ENCODE measurements at regions not wholly inside any gene's neighbourhood (a gene's known extent, or its start where the extent isn't known, plus 50 kb on each side); places are given as distances from the start of the nearest gene placed in this dataset.

DNA sequence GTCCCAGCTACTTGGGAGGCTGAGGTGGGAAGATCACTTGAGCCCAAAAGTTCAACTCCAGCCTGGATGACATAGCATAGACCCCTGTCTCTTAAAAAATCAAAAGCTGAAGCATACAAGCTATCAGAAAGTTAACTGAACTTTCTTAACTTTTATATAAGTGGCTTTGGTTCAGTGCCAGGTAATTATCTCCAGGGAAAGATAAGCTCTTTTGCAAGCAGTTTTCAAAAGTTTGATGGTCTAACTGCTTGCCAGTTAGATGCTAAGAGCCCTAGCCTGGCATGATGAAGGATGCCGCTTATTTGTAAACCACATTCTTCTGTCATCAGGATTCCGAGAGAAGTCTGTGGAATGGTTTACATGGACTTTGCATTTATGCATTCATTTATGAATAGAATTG is 409.1 kb downstream of the AEBP2 start:
- Histone ChIP-seq H2AK5ac (ENCODE audit: low read depth, low read length) (no peak overlapping the region), H3K4me3 (ENCODE audit: low read length in 2 of 2) (no peak overlapping the region), H3K27ac (replicated peaks; ENCODE audit: low read length) (no peak overlapping the region), H3K4me2 (ENCODE audit: insufficient read depth, low read length, poor library complexity, severe bottlenecking) (no peak overlapping the region), H2BK5ac (ENCODE audit: low read length) (no peak overlapping the region), H3K9me3 (replicated peaks in 1 of 2; ENCODE audit: control insufficient read depth in 2 of 2, insufficient read depth in 1 of 2, low read depth in 1 of 2, low read length in 2 of 2) (peaks cover 0 to 7% of the 10 kb centered on the region in 2 donors), H3K79me1 (ENCODE audit: low read depth, low read length) (no peaks in the 10 kb centered on the region), H3K36me3 (replicated peaks in 1 of 2; ENCODE audit: control insufficient read depth in 2 of 2, insufficient read depth in 2 of 2, low read length in 2 of 2) (no peaks in the 10 kb centered on the region), H4K8ac (ENCODE audit: low read depth, low read length) (no peak overlapping the region), H2AFZ (ENCODE audit: low read length) (no peak overlapping the region), H3K14ac (ENCODE audit: low read length) (no peak overlapping the region), H3K4me1 (ENCODE audit: control insufficient read depth in 2 of 2, insufficient read depth in 1 of 2, low read depth in 1 of 2, low read length in 2 of 2) (peaks cover 0 to 12% of the 10 kb centered on the region in 2 donors), H3K27me3 (ENCODE audit: control insufficient read depth in 3 of 3, insufficient read depth in 3 of 3, low read depth in 1 of 3, low read length in 3 of 3) (no peaks in the 10 kb centered on the region), H4K91ac (ENCODE audit: low read depth, low read length, poor library complexity) (no peak overlapping the region), H2BK15ac (ENCODE audit: low read length) (no peak overlapping the region), H3K18ac (ENCODE audit: low read length) (no peak overlapping the region), H3K9ac (ENCODE audit: low read depth, low read length, poor library complexity) (no peak overlapping the region), H2BK120ac (ENCODE audit: low read depth, low read length) (no peak overlapping the region), H3K23ac (ENCODE audit: low read depth, low read length, poor library complexity) (no peak overlapping the region), H2BK12ac (ENCODE audit: low read length) (no peak overlapping the region), H3K4ac (ENCODE audit: low read length) (no peak overlapping the region)
- DNase-seq (ENCODE audit: low spot score), result no peak
- WGBS, 2 donors (ENCODE audit: extremely low coverage in 2 of 2, insufficient read length in 2 of 2, insufficient replicate concordance in 1 of 2), result no CpG with 5 or more reads among the region's 2 CpGs

DNA sequence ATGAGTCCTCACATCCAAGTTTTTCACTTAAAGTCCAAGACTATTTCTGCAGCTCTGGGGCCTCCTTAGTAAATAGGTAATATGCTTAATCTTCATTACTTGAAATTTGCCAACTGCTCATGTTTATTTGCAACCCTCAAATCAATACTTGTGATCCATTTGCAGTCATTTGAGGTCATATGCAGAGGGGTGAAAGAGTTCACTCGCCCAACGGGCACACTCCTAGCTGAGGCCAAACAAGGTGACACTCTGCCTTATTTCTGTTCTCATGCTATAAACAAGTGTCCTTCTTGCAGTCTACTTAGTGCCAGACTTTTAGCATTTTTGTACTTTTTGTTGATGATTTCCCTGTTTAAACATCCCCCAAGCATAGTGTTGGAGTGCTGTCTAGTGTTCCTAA is 409.9 kb downstream of the AEBP2 start:
- no peak overlapping the region for H3K27ac ChIP-seq (replicated peaks; ENCODE audit: low read length)
- no peak overlapping the region for H3K23ac ChIP-seq (ENCODE audit: low read depth, low read length, poor library complexity)

DNA sequence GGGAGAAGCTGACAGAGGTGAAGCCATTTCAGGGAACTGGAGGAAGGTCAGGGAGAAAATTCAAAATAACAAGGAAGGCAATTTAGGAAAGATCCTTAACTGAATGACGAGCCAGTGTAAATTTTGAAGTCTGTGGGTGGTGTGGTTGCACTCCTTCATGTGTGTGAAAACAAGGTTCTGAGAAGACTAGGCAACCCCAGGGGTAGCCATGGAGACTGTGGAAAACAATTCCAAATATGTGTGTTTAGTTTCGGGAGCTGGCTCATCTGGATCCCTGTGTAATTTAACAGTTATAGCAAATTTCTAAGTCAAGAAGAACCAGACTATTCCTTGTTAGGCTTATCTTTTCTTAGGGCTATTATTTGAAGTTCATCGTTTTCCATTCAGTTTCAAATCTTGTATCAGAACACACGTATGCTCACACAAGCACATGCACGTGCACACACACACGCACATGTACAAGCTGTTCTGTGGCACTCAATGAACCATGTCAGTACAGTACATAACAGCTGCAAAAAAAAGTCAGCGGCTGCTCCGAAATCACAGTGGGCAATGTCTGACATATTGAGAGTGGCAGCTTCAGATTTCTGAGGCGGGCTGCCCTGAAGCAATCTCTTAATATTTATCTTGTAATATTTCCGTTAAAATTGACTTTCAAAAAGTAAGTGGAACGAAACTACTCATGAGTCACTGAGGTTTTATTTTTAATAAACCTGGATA is 411.2 kb downstream of the AEBP2 start:
- no peak overlapping the region for H3K4me2 ChIP-seq (ENCODE audit: insufficient read depth, low read length, poor library complexity, severe bottlenecking)
- no peak overlapping the region for H4K8ac ChIP-seq (ENCODE audit: low read depth, low read length)
- H3K4me3 ChIP-seq (ENCODE audit: low read length in 2 of 2), result no peak overlapping the region
- no peak overlapping the region for H3K4ac ChIP-seq (ENCODE audit: low read length)
- no peaks in the 10 kb centered on the region for H3K27me3 ChIP-seq (ENCODE audit: control insufficient read depth in 3 of 3, insufficient read depth in 3 of 3, low read depth in 1 of 3, low read length in 3 of 3)
- no CpG with 5 or more reads among the region's 11 CpGs for WGBS, 2 donors (ENCODE audit: extremely low coverage in 2 of 2, insufficient read length in 2 of 2, insufficient replicate concordance in 1 of 2)
- H2BK12ac ChIP-seq (ENCODE audit: low read length), result no peak overlapping the region
- DNase-seq (ENCODE audit: low spot score), result no peak
- H3K4me1 ChIP-seq (ENCODE audit: control insufficient read depth in 2 of 2, insufficient read depth in 1 of 2, low read depth in 1 of 2, low read length in 2 of 2), result peaks cover 0 to 12% of the 10 kb centered on the region in 2 donors
- H3K14ac ChIP-seq (ENCODE audit: low read length), result no peak overlapping the region
- no peak overlapping the region for H2AK5ac ChIP-seq (ENCODE audit: low read depth, low read length)
- no peak overlapping the region for H3K9ac ChIP-seq (ENCODE audit: low read depth, low read length, poor library complexity)
- peaks cover 0 to 7% of the 10 kb centered on the region in 2 donors for H3K9me3 ChIP-seq (replicated peaks in 1 of 2; ENCODE audit: control insufficient read depth in 2 of 2, insufficient read depth in 1 of 2, low read depth in 1 of 2, low read length in 2 of 2)
- no peak overlapping the region for H2BK5ac ChIP-seq (ENCODE audit: low read length)
- no peak overlapping the region for H3K18ac ChIP-seq (ENCODE audit: low read length)
- no peak overlapping the region for H4K91ac ChIP-seq (ENCODE audit: low read depth, low read length, poor library complexity)
- no peak overlapping the region for H3K27ac ChIP-seq (replicated peaks; ENCODE audit: low read length)
- H3K36me3 ChIP-seq (replicated peaks in 1 of 2; ENCODE audit: control insufficient read depth in 2 of 2, insufficient read depth in 2 of 2, low read length in 2 of 2), result no peaks in the 10 kb centered on the region
- no peaks in the 10 kb centered on the region for H3K79me1 ChIP-seq (ENCODE audit: low read depth, low read length)
- H3K23ac ChIP-seq (ENCODE audit: low read depth, low read length, poor library complexity), result no peak overlapping the region
- H2BK120ac ChIP-seq (ENCODE audit: low read depth, low read length), result no peak overlapping the region
- no peak overlapping the region for H2BK15ac ChIP-seq (ENCODE audit: low read length)
- H2AFZ ChIP-seq (ENCODE audit: low read length), result peak overlapping the region; percentile 38

More for the DNA sequence above, 409.9 kb downstream of the AEBP2 start:
- H3K79me1 ChIP-seq (ENCODE audit: low read depth, low read length), result no peaks in the 10 kb centered on the region
- no peak overlapping the region for H3K14ac ChIP-seq (ENCODE audit: low read length)
- H3K4ac ChIP-seq (ENCODE audit: low read length), result no peak overlapping the region
- H2BK15ac ChIP-seq (ENCODE audit: low read length), result no peak overlapping the region
- no peak overlapping the region for H2BK120ac ChIP-seq (ENCODE audit: low read depth, low read length)
- H4K8ac ChIP-seq (ENCODE audit: low read depth, low read length), result no peak overlapping the region
- H3K18ac ChIP-seq (ENCODE audit: low read length), result no peak overlapping the region
- H3K4me2 ChIP-seq (ENCODE audit: insufficient read depth, low read length, poor library complexity, severe bottlenecking), result no peak overlapping the region
- no peaks in the 10 kb centered on the region for H3K27me3 ChIP-seq (ENCODE audit: control insufficient read depth in 3 of 3, insufficient read depth in 3 of 3, low read depth in 1 of 3, low read length in 3 of 3)
- WGBS, 2 donors (ENCODE audit: extremely low coverage in 2 of 2, insufficient read length in 2 of 2, insufficient replicate concordance in 1 of 2), result no CpG with 5 or more reads among the region's 2 CpGs
- no peak overlapping the region for H3K9ac ChIP-seq (ENCODE audit: low read depth, low read length, poor library complexity)
- H3K4me3 ChIP-seq (ENCODE audit: low read length in 2 of 2), result no peak overlapping the region
- DNase-seq (ENCODE audit: low spot score), result no peak
- H2BK12ac ChIP-seq (ENCODE audit: low read length), result no peak overlapping the region
- no peaks in the 10 kb centered on the region for H3K36me3 ChIP-seq (replicated peaks in 1 of 2; ENCODE audit: control insufficient read depth in 2 of 2, insufficient read depth in 2 of 2, low read length in 2 of 2)
- H2AK5ac ChIP-seq (ENCODE audit: low read depth, low read length), result no peak overlapping the region
- peaks cover 0 to 12% of the 10 kb centered on the region in 2 donors for H3K4me1 ChIP-seq (ENCODE audit: control insufficient read depth in 2 of 2, insufficient read depth in 1 of 2, low read depth in 1 of 2, low read length in 2 of 2)
- H2AFZ ChIP-seq (ENCODE audit: low read length), result no peak overlapping the region
- H3K9me3 ChIP-seq (replicated peaks in 1 of 2; ENCODE audit: control insufficient read depth in 2 of 2, insufficient read depth in 1 of 2, low read depth in 1 of 2, low read length in 2 of 2), result peaks cover 0 to 7% of the 10 kb centered on the region in 2 donors
- no peak overlapping the region for H2BK5ac ChIP-seq (ENCODE audit: low read length)
- no peak overlapping the region for H4K91ac ChIP-seq (ENCODE audit: low read depth, low read length, poor library complexity)

DNA sequence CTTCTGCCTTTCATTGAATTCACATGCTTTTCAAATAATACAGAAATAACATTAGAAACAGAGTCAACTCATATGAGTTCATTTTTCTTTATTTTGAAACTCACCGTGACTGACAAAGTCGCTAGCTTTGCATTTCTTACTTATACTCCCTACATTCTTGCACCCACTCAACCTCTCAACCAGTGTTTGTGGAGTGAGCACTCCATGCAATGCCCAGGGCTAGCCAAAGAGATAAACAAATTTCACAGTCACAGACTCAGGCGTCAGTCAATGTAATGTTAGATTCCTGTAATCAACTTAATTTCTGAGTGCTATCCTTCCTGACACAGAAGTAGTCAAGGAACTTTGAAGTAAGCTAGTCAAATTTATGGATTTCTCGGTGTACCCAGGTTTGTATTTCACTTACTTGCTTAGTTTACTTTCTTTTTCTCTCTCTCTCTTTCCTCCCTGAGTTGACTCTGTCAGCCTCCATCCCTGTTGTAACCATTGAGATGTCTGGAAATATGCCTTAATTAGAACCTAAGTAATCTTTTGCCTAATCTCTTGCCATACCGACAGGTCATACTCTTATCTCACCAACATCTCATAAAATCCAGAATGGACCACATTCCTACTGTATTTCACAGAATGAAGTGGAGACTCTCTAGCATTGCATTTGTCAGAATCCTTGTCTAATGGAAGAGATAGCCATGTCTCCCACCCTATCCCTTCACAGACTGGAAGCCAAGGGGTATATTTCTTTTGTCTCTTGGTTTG is 413.0 kb downstream of the AEBP2 start:
- H3K14ac ChIP-seq (ENCODE audit: low read length), result no peak overlapping the region
- no peaks in the 10 kb centered on the region for H3K36me3 ChIP-seq (replicated peaks in 1 of 2; ENCODE audit: control insufficient read depth in 2 of 2, insufficient read depth in 2 of 2, low read length in 2 of 2)
- no peak overlapping the region for H2BK5ac ChIP-seq (ENCODE audit: low read length)
- no peak overlapping the region for H3K4me2 ChIP-seq (ENCODE audit: insufficient read depth, low read length, poor library complexity, severe bottlenecking)
- no peak overlapping the region for H3K9ac ChIP-seq (ENCODE audit: low read depth, low read length, poor library complexity)
- H3K18ac ChIP-seq (ENCODE audit: low read length), result no peak overlapping the region
- H3K27me3 ChIP-seq (ENCODE audit: control insufficient read depth in 3 of 3, insufficient read depth in 3 of 3, low read depth in 1 of 3, low read length in 3 of 3), result no peaks in the 10 kb centered on the region
- no peak overlapping the region for H2BK12ac ChIP-seq (ENCODE audit: low read length)
- no peak overlapping the region for H3K4ac ChIP-seq (ENCODE audit: low read length)
- no peak overlapping the region for H4K91ac ChIP-seq (ENCODE audit: low read depth, low read length, poor library complexity)
- no peak overlapping the region for H3K27ac ChIP-seq (replicated peaks; ENCODE audit: low read length)
- no peak overlapping the region for H3K23ac ChIP-seq (ENCODE audit: low read depth, low read length, poor library complexity)
- no peak overlapping the region for H4K8ac ChIP-seq (ENCODE audit: low read depth, low read length)
- H2BK120ac ChIP-seq (ENCODE audit: low read depth, low read length), result no peak overlapping the region
- no peak overlapping the region for H2AFZ ChIP-seq (ENCODE audit: low read length)
- H3K4me1 ChIP-seq (ENCODE audit: control insufficient read depth in 2 of 2, insufficient read depth in 1 of 2, low read depth in 1 of 2, low read length in 2 of 2), result peaks cover 1 to 12% of the 10 kb centered on the region in 2 donors
- no peak overlapping the region for H3K4me3 ChIP-seq (ENCODE audit: low read length in 2 of 2)
- H2AK5ac ChIP-seq (ENCODE audit: low read depth, low read length), result no peak overlapping the region
- no CpG with 5 or more reads among the region's 5 CpGs for WGBS, 2 donors (ENCODE audit: extremely low coverage in 2 of 2, insufficient read length in 2 of 2, insufficient replicate concordance in 1 of 2)
- no peak for DNase-seq (ENCODE audit: low spot score)
- H2BK15ac ChIP-seq (ENCODE audit: low read length), result no peak overlapping the region
- H3K9me3 ChIP-seq (replicated peaks in 1 of 2; ENCODE audit: control insufficient read depth in 2 of 2, insufficient read depth in 1 of 2, low read depth in 1 of 2, low read length in 2 of 2), result peaks cover 0 to 7% of the 10 kb centered on the region in 2 donors
- H3K79me1 ChIP-seq (ENCODE audit: low read depth, low read length), result no peaks in the 10 kb centered on the region
